H1 (cell line): ENCODE measurements at regions not wholly inside any gene's neighbourhood (a gene's known extent, or its start where the extent isn't known, plus 50 kb on each side); places are given as distances from the start of the nearest gene placed in this dataset.

ENCODE experiments used
- CTCF ChIA-PET: fragments of 300-600 bp; sonication (Branson Sonifier 250); formaldehyde crosslinking; loops from one replicate; lab custom pipeline; 2021; ENCODE audit not compliant: partially characterized antibody; lab: Charles Lee
- POLR2A ChIA-PET: fragments of 300-600 bp; sonication (Branson Sonifier 250); formaldehyde crosslinking; loops from one replicate; lab custom pipeline; 2021; ENCODE audit warnings: inconsistent platforms; ENCODE audit not compliant: partially characterized antibody; lab: Charles Lee
- DNase-seq, 2 experiments: peaks; one replicate each; pipeline versions ENCODE4 v3.0.0 to v3.0.0-alpha.2; 2010 to 2022; ENCODE audit warnings: low spot score in 2 of 2, low read depth in 1 of 2, mixed read lengths in 1 of 2
- FAIRE-seq: peaks from 2 replicates; lab custom pipeline; 2011; peaks lifted over from hg19 to GRCh38; lab: Jason Lieb, UNC
- H2AFZ ChIP-seq: 2 replicates; pipeline ENCODE4 v1.8.1; 2012; ENCODE audit warnings: low read length, inconsistent platforms
- H2AK5ac ChIP-seq: 2 replicates; pipeline ENCODE4 v1.6.1; 2013; ENCODE audit warnings: low read depth, low read length
- H2BK120ac ChIP-seq: replicated peaks from 2 replicates; pipeline ENCODE3; 2013; ENCODE audit warnings: low read depth, low read length, inconsistent platforms
- H2BK12ac ChIP-seq: 2 replicates; pipeline ENCODE4 v1.6.1; 2013; ENCODE audit warnings: low read depth, low read length
- H2BK15ac ChIP-seq: 2 replicates; pipeline ENCODE4 v1.6.1; 2013; ENCODE audit warnings: low read length
- H2BK20ac ChIP-seq: 2 replicates; pipeline ENCODE4 v1.6.1; 2013; ENCODE audit warnings: low read length
- H2BK5ac ChIP-seq: 2 replicates; pipeline ENCODE4 v1.6.1; 2013; ENCODE audit warnings: low read depth, low read length
- H3K14ac ChIP-seq: 2 replicates; pipeline ENCODE4 v1.6.1; 2013; ENCODE audit warnings: inconsistent platforms; ENCODE audit not compliant: insufficient read length
- H3K18ac ChIP-seq: 2 replicates; pipeline ENCODE4 v1.6.1; 2013; ENCODE audit warnings: low read length; ENCODE audit errors: extremely low read depth
- H3K23ac ChIP-seq: 2 replicates; pipeline ENCODE4 v1.6.1; 2013; ENCODE audit warnings: inconsistent platforms; ENCODE audit not compliant: insufficient read length
- H3K23me2 ChIP-seq: 2 replicates; pipeline ENCODE4 v1.6.1; 2013; ENCODE audit warnings: low read depth, low read length
- H3K27ac ChIP-seq: 2 replicates; pipeline ENCODE4 v1.6.1; 2011; ENCODE audit warnings: low read depth, low read length, inconsistent platforms
- H3K27me3 ChIP-seq, 4 experiments: replicated peaks in 1 of 4; 1 replicate in 1 of 4; 2 replicates in 3 of 4; pipeline versions ENCODE4 v1.6.1 to v1.8.1; 2011 to 2013; ENCODE audit warnings: low read length in 3 of 4, mild to moderate bottlenecking in 3 of 4, inconsistent platforms in 2 of 4, mixed read lengths in 2 of 4, moderate library complexity in 1 of 4; ENCODE audit not compliant: control insufficient read depth in 3 of 4, insufficient read depth in 3 of 4; ENCODE audit errors: extremely low read depth in 1 of 4
- H3K36me3 ChIP-seq, 4 experiments: 2 replicates each; pipeline versions ENCODE4 v1.6.1 to v1.8.1; 2011 to 2013; ENCODE audit warnings: mild to moderate bottlenecking in 4 of 4, low read length in 3 of 4, moderate library complexity in 2 of 4, control low read depth in 1 of 4, inconsistent platforms in 1 of 4; ENCODE audit not compliant: insufficient read depth in 4 of 4, control insufficient read depth in 2 of 4
- H3K4ac ChIP-seq: replicated peaks from 2 replicates; pipeline ENCODE3; 2013; ENCODE audit warnings: low read length, low read depth, mixed read lengths, inconsistent platforms; ENCODE audit not compliant: insufficient read length
- H3K4me1 ChIP-seq, 4 experiments: replicated peaks in 1 of 4; 1 replicate in 1 of 4; 2 replicates in 3 of 4; pipeline versions ENCODE4 v1.6.1 to v1.8.1; 2011 to 2013; ENCODE audit warnings: low read length in 3 of 4, inconsistent platforms in 2 of 4, mixed read lengths in 1 of 4; ENCODE audit not compliant: insufficient read depth in 4 of 4, control insufficient read depth in 3 of 4
- H3K4me2 ChIP-seq, 2 experiments: 2 replicates each; pipeline versions ENCODE4 v1.6.1 to v1.8.1; 2011 to 2013; ENCODE audit warnings: low read depth in 2 of 2, low read length in 2 of 2, control low read depth in 1 of 2, inconsistent platforms in 1 of 2, mild to moderate bottlenecking in 1 of 2; ENCODE audit not compliant: insufficient read depth in 1 of 2
- H3K4me3 ChIP-seq, 4 experiments: fragments of 200-600, 300-600 bp in 1 of 4; sonication (generic), shearing (Covaris generic), sonication (Bioruptor Twin) in 1 of 4; 2 replicates each; pipeline versions ENCODE4 v1.5.1 to v1.8.1; 2011 to 2016; ENCODE audit warnings: low read length in 4 of 4, low read depth in 3 of 4, control low read depth in 2 of 4, inconsistent platforms in 2 of 4, mild to moderate bottlenecking in 2 of 4, mixed read lengths in 1 of 4, moderate library complexity in 1 of 4; ENCODE audit not compliant: insufficient read depth in 2 of 4; ENCODE audit errors: extremely low read depth in 1 of 4
- H3K56ac ChIP-seq: replicated peaks from 2 replicates; pipeline ENCODE3; 2013; ENCODE audit warnings: low read depth, mild to moderate bottlenecking, mixed read lengths, low read length, inconsistent platforms; ENCODE audit not compliant: insufficient read length
- H3K79me1 ChIP-seq: 2 replicates; pipeline ENCODE4 v1.6.1; 2013; ENCODE audit warnings: low read depth, low read length, control low read depth
- H3K79me2 ChIP-seq, 2 experiments: 2 replicates each; pipeline versions ENCODE4 v1.6.1 to v1.8.1; 2012 to 2013; ENCODE audit warnings: low read length in 2 of 2, mild to moderate bottlenecking in 2 of 2, inconsistent platforms in 1 of 2; ENCODE audit not compliant: insufficient read depth in 2 of 2, control insufficient read depth in 1 of 2
- H3K9ac ChIP-seq, 4 experiments: replicated peaks in 1 of 4; 1 replicate in 1 of 4; 2 replicates in 3 of 4; pipeline versions ENCODE4 v1.6.1 to v1.8.1; 2011 to 2013; ENCODE audit warnings: low read depth in 3 of 4, low read length in 3 of 4, control low read depth in 2 of 4, mild to moderate bottlenecking in 2 of 4, moderate library complexity in 2 of 4, inconsistent platforms in 1 of 4; ENCODE audit errors: extremely low read depth in 1 of 4
- H3K9me3 ChIP-seq, 2 experiments: 2 replicates each; pipeline versions ENCODE4 v1.6.1 to v1.8.1; 2012 to 2013; ENCODE audit warnings: mild to moderate bottlenecking in 2 of 2, moderate library complexity in 2 of 2, control low read depth in 1 of 2, inconsistent platforms in 1 of 2, low read depth in 1 of 2, low read length in 1 of 2, mixed read lengths in 1 of 2; ENCODE audit not compliant: insufficient read depth in 2 of 2
- H4K20me1 ChIP-seq, 2 experiments: replicated peaks in 1 of 2; 2 replicates each; pipeline versions ENCODE3 to v1.8.1; 2011 to 2013; ENCODE audit warnings: inconsistent platforms in 2 of 2, low read length in 2 of 2, mild to moderate bottlenecking in 1 of 2; ENCODE audit not compliant: insufficient read depth in 2 of 2, control insufficient read depth in 1 of 2
- H4K5ac ChIP-seq: 2 replicates; pipeline ENCODE4 v1.6.1; 2013; ENCODE audit warnings: low read length, low read depth, mixed read lengths, inconsistent platforms; ENCODE audit not compliant: insufficient read length
- H4K8ac ChIP-seq: 2 replicates; pipeline ENCODE4 v1.8.0; 2013; ENCODE audit warnings: mild to moderate bottlenecking, moderate library complexity, low read length, inconsistent platforms; ENCODE audit not compliant: insufficient read depth; ENCODE audit errors: extremely low read depth
- H4K91ac ChIP-seq: replicated peaks from 2 replicates; pipeline ENCODE3; 2013; ENCODE audit warnings: low read length, mixed read lengths, inconsistent platforms; ENCODE audit not compliant: insufficient read length
- BRCA1 ChIP-seq: IDR thresholded peaks from 2 replicates; pipeline ENCODE4 v1.6.1; 2012; ENCODE audit warnings: low read depth, low read length, improper control_type of control experiment
- CHD1 ChIP-seq: IDR thresholded peaks from 2 replicates; pipeline ENCODE4 v1.6.1; 2012; ENCODE audit warnings: low read depth, low read length, improper control_type of control experiment
- GTF2F1 ChIP-seq: IDR thresholded peaks from 2 replicates; pipeline ENCODE4 v1.6.1; 2012; ENCODE audit warnings: low read depth, low read length, improper control_type of control experiment, borderline replicate concordance
- JUND ChIP-seq: IDR thresholded peaks from 2 replicates; pipeline ENCODE4 v1.6.1; 2011; ENCODE audit warnings: mild to moderate bottlenecking, improper control_type of control experiment, low read length
- RBBP5 ChIP-seq: IDR thresholded peaks from 2 replicates; pipeline ENCODE4 v1.7.1; 2012; ENCODE audit warnings: low read depth, mild to moderate bottlenecking, inconsistent platforms, low read length, moderate library complexity, borderline replicate concordance
- SIN3A ChIP-seq, 2 experiments: IDR thresholded peaks in 1 of 2; conservative IDR thresholded peaks in 1 of 2; 2 replicates each; pipeline ENCODE4 v1.6.1; 2011 to 2012; ENCODE audit warnings: low read length in 2 of 2, improper control_type of control experiment in 1 of 2, low read depth in 1 of 2, mild to moderate bottlenecking in 1 of 2
- SP1 ChIP-seq: IDR thresholded peaks from 2 replicates; pipeline ENCODE4 v1.6.1; 2011; ENCODE audit warnings: low read depth, low read length
- SP2 ChIP-seq: IDR thresholded peaks from 2 replicates; pipeline ENCODE4 v1.6.1; 2012; ENCODE audit warnings: mild to moderate bottlenecking, low read length, inconsistent platforms
- WGBS, 2 experiments: shearing (Covaris generic) in 1 of 2; methylation state at CpG; one replicate each; pipeline versions ENCODE4 v1.1.6 to v1.1.7; 2013 to 2015; ENCODE audit warnings: low lambda C conversion rate in 2 of 2, mixed read lengths in 2 of 2, inconsistent platforms in 1 of 2, low coverage in 1 of 2, missing lambda C conversion rate in 1 of 2; ENCODE audit not compliant: insufficient replicate concordance in 2 of 2, insufficient coverage in 1 of 2, insufficient read length in 1 of 2; ENCODE audit errors: extremely low coverage in 1 of 2, missing lambda C conversion rate in 1 of 2; 5-methylcytosine and 5-hydroxymethylcytosine counted together
- TF ChIP-seq, protein P1 (sequence below): IDR thresholded peaks from 2 replicates; pipeline ENCODE4 v1.6.1; 2012; ENCODE audit warnings: inconsistent platforms

DNA sequence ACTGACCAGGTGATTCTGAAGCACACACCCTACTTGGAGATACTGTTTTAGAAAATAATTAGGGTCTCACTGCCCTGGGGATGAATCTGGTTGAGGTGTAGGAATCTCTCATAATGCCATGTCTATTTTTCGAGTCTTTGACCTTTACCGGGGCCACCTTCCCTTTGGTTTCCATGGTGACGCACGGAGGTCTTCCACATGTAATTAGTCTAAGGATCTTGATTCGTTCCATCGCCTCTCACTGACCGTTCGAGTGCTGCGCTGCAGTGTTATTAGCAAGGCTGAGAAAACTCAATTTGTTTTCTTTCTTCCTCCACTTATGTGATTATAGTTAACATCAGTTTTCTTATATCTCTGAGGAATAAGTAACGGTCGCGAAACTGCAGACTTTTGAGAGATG lies 144.3 kb upstream of the SPACA1 start:
- no peak overlapping the region for H3K4me3 ChIP-seq
- no peak overlapping the region for H2BK20ac ChIP-seq
- H3K27me3 ChIP-seq, result peaks cover 0 to 1% (median 0%) of the 10 kb centered on the region in 4 experiments; a peak in 1 of 7 replicates
- FAIRE-seq (no peak), DNase-seq (no peak)
- H4K20me1 ChIP-seq, result no peaks in the 10 kb centered on the region
- H2AFZ ChIP-seq, result no peak overlapping the region
- H3K18ac ChIP-seq, result no peak overlapping the region
- H4K91ac ChIP-seq, result no peak overlapping the region
- no peak overlapping the region for H3K56ac ChIP-seq
- H2BK12ac ChIP-seq, result no peak overlapping the region
- WGBS, 2 experiments, result 89% methylated on average over 12 of the region's 12 CpGs; no CpG with 5 or more reads in 1 of the 2 experiments
- no peak overlapping the region for H3K4ac ChIP-seq
- H2AK5ac ChIP-seq, result no peak overlapping the region
- H3K23ac ChIP-seq, result no peak overlapping the region
- H3K4me2 ChIP-seq, result no peak overlapping the region
- H3K9me3 ChIP-seq, result no peaks in the 10 kb centered on the region
- H3K36me3 ChIP-seq, result no peaks in the 10 kb centered on the region
- no peaks in the 10 kb centered on the region for H3K79me2 ChIP-seq
- H3K79me1 ChIP-seq, result no peaks in the 10 kb centered on the region
- H3K23me2 ChIP-seq, result no peaks in the 10 kb centered on the region
- H3K14ac ChIP-seq, result no peak overlapping the region
- no peak overlapping the region for H2BK15ac ChIP-seq
- H3K27ac ChIP-seq, result no peak overlapping the region
- H4K8ac ChIP-seq, result no peak overlapping the region
- ChIA-PET POLR2A (no interaction called here), CTCF (no interaction called here)
- no peak overlapping the region for H2BK120ac ChIP-seq
- no peak overlapping the region for H2BK5ac ChIP-seq
- no peak overlapping the region for H3K9ac ChIP-seq
- H3K4me1 ChIP-seq, result peaks cover 3 to 18% (median 16%) of the 10 kb centered on the region in 4 experiments; a peak in 6 of 7 replicates
- H4K5ac ChIP-seq, result no peak overlapping the region
- TF ChIP-seq BRCA1 (no peak), CHD1 (no peak), SIN3A (conservative IDR thresholded peaks at IDR 0.05 in 1 of 2, IDR thresholded peaks at IDR 0.05 in 1 of 2; ENCODE audit: low read depth in 1 of 2, low read length in 2 of 2) (no peak), SP1 (no peak), JUND (no peak), RBBP5 (no peak), SP2 (no peak), GTF2F1 (no peak)
- TF ChIP-seq, protein P1, sequence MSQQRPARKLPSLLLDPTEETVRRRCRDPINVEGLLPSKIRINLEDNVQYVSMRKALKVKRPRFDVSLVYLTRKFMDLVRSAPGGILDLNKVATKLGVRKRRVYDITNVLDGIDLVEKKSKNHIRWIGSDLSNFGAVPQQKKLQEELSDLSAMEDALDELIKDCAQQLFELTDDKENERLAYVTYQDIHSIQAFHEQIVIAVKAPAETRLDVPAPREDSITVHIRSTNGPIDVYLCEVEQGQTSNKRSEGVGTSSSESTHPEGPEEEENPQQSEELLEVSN, result no peak
